MM.1S (cell line): ENCODE measurements at regions not wholly inside any gene's neighbourhood (a gene's known extent, or its start where the extent isn't known, plus 50 kb on each side); places are given as distances from the start of the nearest gene placed in this dataset.

ENCODE experiments used
- DNase-seq: peaks from one replicate; pipeline ENCODE4 v3.0.0-alpha.2; 2015
- H2AFZ ChIP-seq: fragments of 300-600 bp; sonication (generic); 2 replicates; pipeline ENCODE4 v1.6.0; 2016; ENCODE audit warnings: antibody characterized with exemption, low read length
- H3F3A ChIP-seq: fragments of 300-600 bp; sonication (generic); 2 replicates; pipeline ENCODE4 v1.6.1; 2016; ENCODE audit warnings: mild to moderate bottlenecking, antibody characterized with exemption, low read length, moderate library complexity, mixed read lengths; ENCODE audit not compliant: insufficient read depth
- H3K27ac ChIP-seq: fragments of 300-600 bp; sonication (generic); 2 replicates; pipeline ENCODE4 v1.5.1; 2016; ENCODE audit warnings: mild to moderate bottlenecking, low read length
- H3K27me3 ChIP-seq: fragments of 300-600 bp; sonication (generic); replicated peaks from 2 replicates; pipeline ENCODE4 v1.6.0; 2016; ENCODE audit warnings: low read length; ENCODE audit not compliant: insufficient read depth
- H3K36me3 ChIP-seq: fragments of 300-600 bp; sonication (generic); replicated peaks from 2 replicates; pipeline ENCODE4 v1.6.1; 2016; ENCODE audit warnings: mild to moderate bottlenecking, low read length, mixed read lengths; ENCODE audit not compliant: insufficient read depth
- H3K4me1 ChIP-seq: fragments of 300-600 bp; sonication (generic); 2 replicates; pipeline ENCODE4 v1.6.1; 2016; ENCODE audit warnings: low read length, mixed read lengths
- H3K4me2 ChIP-seq: fragments of 300-600 bp; sonication (generic); 2 replicates; pipeline ENCODE4 v1.6.0; 2016; ENCODE audit warnings: low read depth, low read length
- H3K4me3 ChIP-seq: fragments of 300-600 bp; sonication (generic); 2 replicates; pipeline ENCODE4 v1.5.1; 2016; ENCODE audit warnings: low read length, mixed read lengths
- H3K79me2 ChIP-seq: fragments of 300-600 bp; sonication (generic); 2 replicates; pipeline ENCODE4 v1.6.1; 2016; ENCODE audit warnings: mixed run types, low read length, mixed read lengths
- H3K9ac ChIP-seq: fragments of 300-600 bp; sonication (generic); 2 replicates; pipeline ENCODE4 v1.6.1; 2016; ENCODE audit warnings: low read length, mixed read lengths
- H3K9me2 ChIP-seq: fragments of 300-600 bp; sonication (generic); replicated peaks from 2 replicates; pipeline ENCODE4 v1.6.1; 2016; ENCODE audit warnings: mild to moderate bottlenecking, low read length, mixed read lengths; ENCODE audit not compliant: insufficient read depth
- H3K9me3 ChIP-seq: fragments of 300-600 bp; sonication (generic); replicated peaks from 2 replicates; pipeline ENCODE4 v1.6.1; 2016; ENCODE audit warnings: mild to moderate bottlenecking, low read length, mixed read lengths; ENCODE audit not compliant: insufficient read depth
- H4K20me1 ChIP-seq: fragments of 300-600 bp; sonication (generic); 2 replicates; pipeline ENCODE4 v1.6.1; 2016; ENCODE audit warnings: mild to moderate bottlenecking, low read length, moderate library complexity, mixed read lengths; ENCODE audit not compliant: insufficient read depth
- CTCF ChIP-seq: fragments of 300-600 bp; sonication (generic); IDR thresholded peaks from 2 replicates; pipeline ENCODE4 v1.5.1; 2016; ENCODE audit warnings: antibody characterized with exemption, low read length, mixed read lengths
- EZH2 ChIP-seq: fragments of 300-600 bp; sonication (generic); optimal IDR thresholded peaks from 2 replicates; pipeline ENCODE3; 2017; ENCODE audit warnings: low read depth, mild to moderate bottlenecking, antibody characterized with exemption, low read length, mixed read lengths
- EZH2phosphoT487 ChIP-seq: fragments of 300-600 bp; sonication (generic); IDR thresholded peaks from 2 replicates; pipeline ENCODE4 v1.6.1; 2018; ENCODE audit warnings: antibody characterized with exemption, low read length

GRCh38 chr18:41599466-41599865 is 355.6 kb upstream of the PIK3C3 start:
- no peaks in the 10 kb centered on the region for H3K36me3 ChIP-seq
- no peak overlapping the region for H3K4me2 ChIP-seq
- no peaks in the 10 kb centered on the region for H3K4me1 ChIP-seq
- no peak for TF ChIP-seq EZH2
- TF ChIP-seq EZH2phosphoT487: no peak
- TF ChIP-seq CTCF: no peak
- H3K27me3 ChIP-seq: no peaks in the 10 kb centered on the region
- no peak overlapping the region for H3K27ac ChIP-seq
- H3K9me2 ChIP-seq: no peaks in the 10 kb centered on the region
- no peak overlapping the region for H3K4me3 ChIP-seq
- H2AFZ ChIP-seq: no peak overlapping the region
- H4K20me1 ChIP-seq: no peaks in the 10 kb centered on the region
- H3K9me3 ChIP-seq: no peaks in the 10 kb centered on the region
- no peak for DNase-seq
- H3K9ac ChIP-seq: no peak overlapping the region
- H3F3A ChIP-seq: no peaks in the 10 kb centered on the region
- peaks cover 8% of the 10 kb centered on the region; the same call in 1 of the 2 replicates for H3K79me2 ChIP-seq

- Histone ChIP-seq H3K36me3 (no peaks in the 10 kb centered on the region), H3K9me2 (no peaks in the 10 kb centered on the region), H3F3A (no peaks in the 10 kb centered on the region), H3K9ac (no peak overlapping the region), H3K4me2 (no peak overlapping the region), H3K27me3 (no peaks in the 10 kb centered on the region), H3K79me2 (no peaks in the 10 kb centered on the region), H3K4me1 (no peaks in the 10 kb centered on the region), H3K27ac (no peak overlapping the region), H4K20me1 (no peaks in the 10 kb centered on the region), H2AFZ (no peak overlapping the region), H3K4me3 (no peak overlapping the region), H3K9me3 (no peaks in the 10 kb centered on the region)
- DNase-seq: no peak
- no peak for TF ChIP-seq EZH2
- TF ChIP-seq EZH2phosphoT487: no peak
- no peak for TF ChIP-seq CTCF
These were observed 360.5 kb upstream of the PIK3C3 start for GRCh38 chr18:41594582-41594981.

- H3K36me3 ChIP-seq: no peaks in the 10 kb centered on the region
- H4K20me1 ChIP-seq: no peaks in the 10 kb centered on the region
- H3K27me3 ChIP-seq: no peaks in the 10 kb centered on the region
- H3K9ac ChIP-seq: no peak overlapping the region
- TF ChIP-seq CTCF (no peak), EZH2 (no peak), EZH2phosphoT487 (no peak)
- no peaks in the 10 kb centered on the region for H3F3A ChIP-seq
- H3K9me2 ChIP-seq: no peaks in the 10 kb centered on the region
- no peak for DNase-seq
- no peaks in the 10 kb centered on the region for H3K79me2 ChIP-seq
- no peaks in the 10 kb centered on the region for H3K9me3 ChIP-seq
- H3K4me2 ChIP-seq: no peak overlapping the region
- peaks cover 7% of the 10 kb centered on the region for H3K4me1 ChIP-seq
- no peak overlapping the region for H3K4me3 ChIP-seq
- H2AFZ ChIP-seq: no peak overlapping the region
- no peak overlapping the region for H3K27ac ChIP-seq
These were observed 361.8 kb upstream of the PIK3C3 start for GRCh38 chr18:41593171-41593675.
